ENCODE measurements at regions not wholly inside any gene's neighbourhood (a gene's known extent, or its start where the extent isn't known, plus 50 kb on each side); places are given as distances from the start of the nearest gene placed in this dataset.

- TF ChIP-seq CTCF (IDR thresholded peaks at IDR 0.05) (no peak), POLR2A (IDR thresholded peaks at IDR 0.05) (no peak)
Observed at GRCh38 chr13:85638265-85638664, 161.0 kb downstream of the SLITRK6 start.

All from esophagus squamous epithelium (tissue), 4 donors.